Neural cell (in vitro differentiated cells): ENCODE measurements at regions not wholly inside any gene's neighbourhood (a gene's known extent, or its start where the extent isn't known, plus 50 kb on each side); places are given as distances from the start of the nearest gene placed in this dataset.

Experiments used
- H2AFZ ChIP-seq: fragments of 200-600, 300-800 bp; sonication (generic), shearing (Covaris generic); 2 replicates; pipeline ENCODE4 v1.6.0; 2014; ENCODE audit warnings: low read depth, mild to moderate bottlenecking, antibody characterized with exemption, low read length, moderate library complexity
- H3F3A ChIP-seq: fragments of 200-600 bp; shearing (Covaris generic); 2 replicates; pipeline ENCODE4 v1.6.1; 2016; ENCODE audit warnings: mild to moderate bottlenecking, moderate library complexity, mixed read lengths, antibody characterized with exemption, low read length; ENCODE audit not compliant: insufficient read depth, poor library complexity, severe bottlenecking
- H3K27ac ChIP-seq: fragments of 200-600, 300-800 bp; sonication (generic), shearing (Covaris generic); 2 replicates; pipeline ENCODE4 v1.5.1; 2014; ENCODE audit warnings: mild to moderate bottlenecking, low read length, moderate library complexity
- H3K27me3 ChIP-seq: fragments of 300-800, 200-600 bp; sonication (generic), shearing (Covaris generic); 2 replicates; pipeline ENCODE4 v1.6.0; 2014; ENCODE audit warnings: mild to moderate bottlenecking, low read depth, low read length, moderate library complexity; ENCODE audit not compliant: insufficient read depth
- H3K36me3 ChIP-seq: fragments of 300-800, 200-600 bp; sonication (generic), shearing (Covaris generic); 2 replicates; pipeline ENCODE4 v1.5.1; 2014; ENCODE audit warnings: mild to moderate bottlenecking, antibody characterized with exemption, low read length, moderate library complexity; ENCODE audit not compliant: insufficient read depth
- H3K4me2 ChIP-seq: fragments of 300-800, 200-600 bp; sonication (generic), shearing (Covaris generic); 2 replicates; pipeline ENCODE4 v1.6.0; 2014; ENCODE audit warnings: mild to moderate bottlenecking, low read length
- H3K4me3 ChIP-seq: fragments of 300-800, 200-600 bp; sonication (generic), shearing (Covaris generic); 2 replicates; pipeline ENCODE4 v1.5.1; 2014; ENCODE audit warnings: mild to moderate bottlenecking, low read length, moderate library complexity
- H3K79me2 ChIP-seq: fragments of 200-600 bp; shearing (Covaris generic); replicated peaks from 2 replicates; pipeline ENCODE4 v1.6.0; 2014; ENCODE audit warnings: mild to moderate bottlenecking, low read length, moderate library complexity; ENCODE audit not compliant: insufficient read depth
- H3K9ac ChIP-seq: fragments of 300-800, 200-600 bp; sonication (generic), shearing (Covaris generic); 2 replicates; pipeline ENCODE4 v1.6.1; 2016; ENCODE audit warnings: mild to moderate bottlenecking, low read length, mixed read lengths
- H3K9me2 ChIP-seq: fragments of 200-600 bp; shearing (Covaris generic); 2 replicates; pipeline ENCODE4 v1.6.1; 2016; ENCODE audit warnings: mild to moderate bottlenecking, low read length, mixed read lengths; ENCODE audit not compliant: insufficient read depth
- H3K9me3 ChIP-seq: fragments of 200-600, 300-800 bp; sonication (generic), shearing (Covaris generic); 2 replicates; pipeline ENCODE4 v1.6.1; 2016; ENCODE audit warnings: mild to moderate bottlenecking, mixed run types, low read length, moderate library complexity, mixed read lengths
- H4K20me1 ChIP-seq: fragments of 200-600 bp; shearing (Covaris generic); 2 replicates; pipeline ENCODE4 v1.6.1; 2016; ENCODE audit warnings: mild to moderate bottlenecking, mixed run types; ENCODE audit not compliant: insufficient read depth
- EP300 ChIP-seq: fragments of 450-650 bp; conservative IDR thresholded peaks from 2 replicates; pipeline ENCODE4 v1.6.1; 2014; ENCODE audit warnings: antibody characterized with exemption, mild to moderate bottlenecking, moderate library complexity; ENCODE audit not compliant: poor library complexity, severe bottlenecking
- EZH2 ChIP-seq: fragments of 200-600, 300-800 bp; shearing (Covaris generic), sonication (generic); IDR thresholded peaks from 2 replicates; pipeline ENCODE4 v1.6.1; 2014; ENCODE audit warnings: antibody characterized with exemption, low read length, borderline replicate concordance, mild to moderate bottlenecking; ENCODE audit not compliant: insufficient read depth, poor library complexity, severe bottlenecking
- MXI1 ChIP-seq: fragments of 450-650 bp; conservative IDR thresholded peaks from 2 replicates; pipeline ENCODE4 v1.6.1; 2014; ENCODE audit warnings: antibody characterized with exemption, mild to moderate bottlenecking; ENCODE audit not compliant: poor library complexity, severe bottlenecking
- POLR2AphosphoS5 ChIP-seq: IDR thresholded peaks from 2 replicates; pipeline ENCODE4 v1.6.1; 2012
- RAD21 ChIP-seq: fragments of 450-650 bp; conservative IDR thresholded peaks from 2 replicates; pipeline ENCODE4 v1.6.1; 2014; ENCODE audit warnings: antibody characterized with exemption, mild to moderate bottlenecking, moderate library complexity
- SMC3 ChIP-seq: fragments of 450-650 bp; conservative IDR thresholded peaks from 2 replicates; pipeline ENCODE4 v1.6.1; 2014; ENCODE audit warnings: antibody characterized with exemption, mild to moderate bottlenecking, moderate library complexity; ENCODE audit not compliant: poor library complexity
- TAF1 ChIP-seq: IDR thresholded peaks from 2 replicates; pipeline ENCODE4 v1.6.1; 2012; ENCODE audit warnings: low read depth
- TF ChIP-seq, protein P1 (sequence below): fragments of 450-650 bp; IDR thresholded peaks from 2 replicates; pipeline ENCODE4 v1.5.1; 2014; ENCODE audit warnings: antibody characterized with exemption, mild to moderate bottlenecking, moderate library complexity; ENCODE audit not compliant: poor library complexity, severe bottlenecking
- TF ChIP-seq, protein P2 (sequence below): IDR thresholded peaks from 2 replicates; pipeline ENCODE4 v1.6.1; 2012; ENCODE audit warnings: borderline replicate concordance

DNA sequence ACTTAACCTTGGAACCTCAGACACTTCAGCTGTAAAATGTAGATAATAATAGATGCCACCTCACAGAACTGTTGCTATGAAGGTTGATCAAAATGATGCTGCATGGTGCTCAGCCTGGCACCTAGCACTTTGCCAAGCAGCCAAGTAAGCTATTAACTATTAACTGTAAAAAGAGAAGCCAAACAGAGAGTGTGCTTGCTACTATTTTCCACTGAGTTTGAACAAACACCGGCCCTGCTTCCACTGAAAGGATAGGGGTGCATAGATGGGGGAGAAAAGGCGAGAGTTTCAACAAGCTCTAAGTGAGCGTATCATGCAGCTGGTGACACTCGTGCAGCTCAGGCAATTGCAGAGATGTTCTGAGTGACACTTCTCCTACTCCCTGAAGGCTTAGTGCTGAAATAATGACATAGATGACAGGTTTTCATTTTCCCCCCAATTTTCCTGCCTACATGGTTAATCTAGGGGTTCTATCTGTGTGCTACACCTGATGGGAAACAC, 78.2 kb downstream of the GPR88 start:
- H3K9ac ChIP-seq = no peak overlapping the region
- no peaks in the 10 kb centered on the region for H3K27me3 ChIP-seq
- no peaks in the 10 kb centered on the region for H3K36me3 ChIP-seq
- H3K9me3 ChIP-seq = no peaks in the 10 kb centered on the region
- H2AFZ ChIP-seq = no peak overlapping the region
- no peaks in the 10 kb centered on the region for H3K79me2 ChIP-seq
- peak overlapping the region; percentile 4 for H3K4me2 ChIP-seq
- no peaks in the 10 kb centered on the region for H3K9me2 ChIP-seq
- no peaks in the 10 kb centered on the region for H4K20me1 ChIP-seq
- peak overlapping the region; percentile 45 for H3K4me3 ChIP-seq
- TF ChIP-seq POLR2AphosphoS5 (peak; percentile 83), RAD21 (peak; percentile 24), EZH2 (no peak), EP300 (peak; percentile 96), MXI1 (no peak), TAF1 (no peak)
- TF ChIP-seq, protein P1, sequence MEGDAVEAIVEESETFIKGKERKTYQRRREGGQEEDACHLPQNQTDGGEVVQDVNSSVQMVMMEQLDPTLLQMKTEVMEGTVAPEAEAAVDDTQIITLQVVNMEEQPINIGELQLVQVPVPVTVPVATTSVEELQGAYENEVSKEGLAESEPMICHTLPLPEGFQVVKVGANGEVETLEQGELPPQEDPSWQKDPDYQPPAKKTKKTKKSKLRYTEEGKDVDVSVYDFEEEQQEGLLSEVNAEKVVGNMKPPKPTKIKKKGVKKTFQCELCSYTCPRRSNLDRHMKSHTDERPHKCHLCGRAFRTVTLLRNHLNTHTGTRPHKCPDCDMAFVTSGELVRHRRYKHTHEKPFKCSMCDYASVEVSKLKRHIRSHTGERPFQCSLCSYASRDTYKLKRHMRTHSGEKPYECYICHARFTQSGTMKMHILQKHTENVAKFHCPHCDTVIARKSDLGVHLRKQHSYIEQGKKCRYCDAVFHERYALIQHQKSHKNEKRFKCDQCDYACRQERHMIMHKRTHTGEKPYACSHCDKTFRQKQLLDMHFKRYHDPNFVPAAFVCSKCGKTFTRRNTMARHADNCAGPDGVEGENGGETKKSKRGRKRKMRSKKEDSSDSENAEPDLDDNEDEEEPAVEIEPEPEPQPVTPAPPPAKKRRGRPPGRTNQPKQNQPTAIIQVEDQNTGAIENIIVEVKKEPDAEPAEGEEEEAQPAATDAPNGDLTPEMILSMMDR = no peak
- H3F3A ChIP-seq = no peaks in the 10 kb centered on the region
- H3K27ac ChIP-seq = peak overlapping the region; percentile 56

DNA sequence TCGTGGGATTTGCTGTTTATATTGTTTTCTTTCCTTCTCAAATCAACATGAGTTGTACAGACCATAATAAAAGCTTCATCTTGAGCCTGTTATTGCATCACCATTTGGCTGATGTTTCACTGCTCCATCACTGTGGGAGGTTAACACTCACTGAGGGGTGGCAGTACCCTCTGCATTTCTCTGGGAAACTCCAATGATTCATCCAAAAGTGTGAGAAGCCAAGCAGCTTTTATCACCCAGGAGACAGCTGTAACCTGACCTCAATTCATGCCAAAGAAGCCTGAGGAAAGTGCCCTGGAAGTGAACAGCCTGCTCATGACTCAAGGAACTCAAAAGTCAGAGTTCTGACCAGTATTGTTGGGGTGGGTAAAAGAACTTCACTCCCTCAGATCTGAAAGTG, 84.1 kb downstream of the GPR88 start:
- H4K20me1 ChIP-seq = no peaks in the 10 kb centered on the region
- no peaks in the 10 kb centered on the region for H3K9me3 ChIP-seq
- no peak overlapping the region for H3K4me3 ChIP-seq
- H3K27ac ChIP-seq = no peak overlapping the region
- no peak overlapping the region for H3K4me2 ChIP-seq
- H3K9me2 ChIP-seq = no peaks in the 10 kb centered on the region
- no peak overlapping the region for H3K9ac ChIP-seq
- no peaks in the 10 kb centered on the region for H3K36me3 ChIP-seq
- H3K79me2 ChIP-seq = no peaks in the 10 kb centered on the region
- H2AFZ ChIP-seq = no peak overlapping the region
- TF ChIP-seq MXI1 = no peak
- no peak for TF ChIP-seq EZH2
- no peak for TF ChIP-seq SMC3
- TF ChIP-seq, protein P2, sequence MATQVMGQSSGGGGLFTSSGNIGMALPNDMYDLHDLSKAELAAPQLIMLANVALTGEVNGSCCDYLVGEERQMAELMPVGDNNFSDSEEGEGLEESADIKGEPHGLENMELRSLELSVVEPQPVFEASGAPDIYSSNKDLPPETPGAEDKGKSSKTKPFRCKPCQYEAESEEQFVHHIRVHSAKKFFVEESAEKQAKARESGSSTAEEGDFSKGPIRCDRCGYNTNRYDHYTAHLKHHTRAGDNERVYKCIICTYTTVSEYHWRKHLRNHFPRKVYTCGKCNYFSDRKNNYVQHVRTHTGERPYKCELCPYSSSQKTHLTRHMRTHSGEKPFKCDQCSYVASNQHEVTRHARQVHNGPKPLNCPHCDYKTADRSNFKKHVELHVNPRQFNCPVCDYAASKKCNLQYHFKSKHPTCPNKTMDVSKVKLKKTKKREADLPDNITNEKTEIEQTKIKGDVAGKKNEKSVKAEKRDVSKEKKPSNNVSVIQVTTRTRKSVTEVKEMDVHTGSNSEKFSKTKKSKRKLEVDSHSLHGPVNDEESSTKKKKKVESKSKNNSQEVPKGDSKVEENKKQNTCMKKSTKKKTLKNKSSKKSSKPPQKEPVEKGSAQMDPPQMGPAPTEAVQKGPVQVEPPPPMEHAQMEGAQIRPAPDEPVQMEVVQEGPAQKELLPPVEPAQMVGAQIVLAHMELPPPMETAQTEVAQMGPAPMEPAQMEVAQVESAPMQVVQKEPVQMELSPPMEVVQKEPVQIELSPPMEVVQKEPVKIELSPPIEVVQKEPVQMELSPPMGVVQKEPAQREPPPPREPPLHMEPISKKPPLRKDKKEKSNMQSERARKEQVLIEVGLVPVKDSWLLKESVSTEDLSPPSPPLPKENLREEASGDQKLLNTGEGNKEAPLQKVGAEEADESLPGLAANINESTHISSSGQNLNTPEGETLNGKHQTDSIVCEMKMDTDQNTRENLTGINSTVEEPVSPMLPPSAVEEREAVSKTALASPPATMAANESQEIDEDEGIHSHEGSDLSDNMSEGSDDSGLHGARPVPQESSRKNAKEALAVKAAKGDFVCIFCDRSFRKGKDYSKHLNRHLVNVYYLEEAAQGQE = no peak
- TF ChIP-seq, protein P1 = no peak
- no peaks in the 10 kb centered on the region for H3K27me3 ChIP-seq
- H3F3A ChIP-seq = no peaks in the 10 kb centered on the region
